H1 (cell line): ENCODE measurements at regions not wholly inside any gene's neighbourhood (a gene's known extent, or its start where the extent isn't known, plus 50 kb on each side); places are given as distances from the start of the nearest gene placed in this dataset.

Experiments
- CTCF ChIA-PET: fragments of 300-600 bp; sonication (Branson Sonifier 250); formaldehyde crosslinking; loops from one replicate; lab custom pipeline; 2021; ENCODE audit not compliant: partially characterized antibody; lab: Charles Lee
- POLR2A ChIA-PET: fragments of 300-600 bp; sonication (Branson Sonifier 250); formaldehyde crosslinking; loops from one replicate; lab custom pipeline; 2021; ENCODE audit warnings: inconsistent platforms; ENCODE audit not compliant: partially characterized antibody; lab: Charles Lee
- DNase-seq, 2 experiments: peaks; one replicate each; pipeline versions ENCODE4 v3.0.0 to v3.0.0-alpha.2; 2010 to 2022; ENCODE audit warnings: low spot score in 2 of 2, low read depth in 1 of 2, mixed read lengths in 1 of 2
- FAIRE-seq: peaks from 2 replicates; lab custom pipeline; 2011; peaks lifted over from hg19 to GRCh38; lab: Jason Lieb, UNC
- H2AFZ ChIP-seq: 2 replicates; pipeline ENCODE4 v1.8.1; 2012; ENCODE audit warnings: low read length, inconsistent platforms
- H2AK5ac ChIP-seq: 2 replicates; pipeline ENCODE4 v1.6.1; 2013; ENCODE audit warnings: low read depth, low read length
- H2BK120ac ChIP-seq: replicated peaks from 2 replicates; pipeline ENCODE3; 2013; ENCODE audit warnings: low read depth, low read length, inconsistent platforms
- H2BK12ac ChIP-seq: 2 replicates; pipeline ENCODE4 v1.6.1; 2013; ENCODE audit warnings: low read depth, low read length
- H2BK15ac ChIP-seq: 2 replicates; pipeline ENCODE4 v1.6.1; 2013; ENCODE audit warnings: low read length
- H2BK20ac ChIP-seq: 2 replicates; pipeline ENCODE4 v1.6.1; 2013; ENCODE audit warnings: low read length
- H2BK5ac ChIP-seq: 2 replicates; pipeline ENCODE4 v1.6.1; 2013; ENCODE audit warnings: low read depth, low read length
- H3K14ac ChIP-seq: 2 replicates; pipeline ENCODE4 v1.6.1; 2013; ENCODE audit warnings: inconsistent platforms; ENCODE audit not compliant: insufficient read length
- H3K18ac ChIP-seq: 2 replicates; pipeline ENCODE4 v1.6.1; 2013; ENCODE audit warnings: low read length; ENCODE audit errors: extremely low read depth
- H3K23ac ChIP-seq: 2 replicates; pipeline ENCODE4 v1.6.1; 2013; ENCODE audit warnings: inconsistent platforms; ENCODE audit not compliant: insufficient read length
- H3K23me2 ChIP-seq: 2 replicates; pipeline ENCODE4 v1.6.1; 2013; ENCODE audit warnings: low read depth, low read length
- H3K27ac ChIP-seq: 2 replicates; pipeline ENCODE4 v1.6.1; 2011; ENCODE audit warnings: low read depth, low read length, inconsistent platforms
- H3K27me3 ChIP-seq, 4 experiments: replicated peaks in 1 of 4; 1 replicate in 1 of 4; 2 replicates in 3 of 4; pipeline versions ENCODE4 v1.6.1 to v1.8.1; 2011 to 2013; ENCODE audit warnings: low read length in 3 of 4, mild to moderate bottlenecking in 3 of 4, inconsistent platforms in 2 of 4, mixed read lengths in 2 of 4, moderate library complexity in 1 of 4; ENCODE audit not compliant: control insufficient read depth in 3 of 4, insufficient read depth in 3 of 4; ENCODE audit errors: extremely low read depth in 1 of 4
- H3K36me3 ChIP-seq, 4 experiments: 2 replicates each; pipeline versions ENCODE4 v1.6.1 to v1.8.1; 2011 to 2013; ENCODE audit warnings: mild to moderate bottlenecking in 4 of 4, low read length in 3 of 4, moderate library complexity in 2 of 4, control low read depth in 1 of 4, inconsistent platforms in 1 of 4; ENCODE audit not compliant: insufficient read depth in 4 of 4, control insufficient read depth in 2 of 4
- H3K4ac ChIP-seq: replicated peaks from 2 replicates; pipeline ENCODE3; 2013; ENCODE audit warnings: low read length, low read depth, mixed read lengths, inconsistent platforms; ENCODE audit not compliant: insufficient read length
- H3K4me1 ChIP-seq, 4 experiments: replicated peaks in 1 of 4; 1 replicate in 1 of 4; 2 replicates in 3 of 4; pipeline versions ENCODE4 v1.6.1 to v1.8.1; 2011 to 2013; ENCODE audit warnings: low read length in 3 of 4, inconsistent platforms in 2 of 4, mixed read lengths in 1 of 4; ENCODE audit not compliant: insufficient read depth in 4 of 4, control insufficient read depth in 3 of 4
- H3K4me2 ChIP-seq, 2 experiments: 2 replicates each; pipeline versions ENCODE4 v1.6.1 to v1.8.1; 2011 to 2013; ENCODE audit warnings: low read depth in 2 of 2, low read length in 2 of 2, control low read depth in 1 of 2, inconsistent platforms in 1 of 2, mild to moderate bottlenecking in 1 of 2; ENCODE audit not compliant: insufficient read depth in 1 of 2
- H3K4me3 ChIP-seq, 4 experiments: fragments of 200-600, 300-600 bp in 1 of 4; sonication (generic), shearing (Covaris generic), sonication (Bioruptor Twin) in 1 of 4; 2 replicates each; pipeline versions ENCODE4 v1.5.1 to v1.8.1; 2011 to 2016; ENCODE audit warnings: low read length in 4 of 4, low read depth in 3 of 4, control low read depth in 2 of 4, inconsistent platforms in 2 of 4, mild to moderate bottlenecking in 2 of 4, mixed read lengths in 1 of 4, moderate library complexity in 1 of 4; ENCODE audit not compliant: insufficient read depth in 2 of 4; ENCODE audit errors: extremely low read depth in 1 of 4
- H3K56ac ChIP-seq: replicated peaks from 2 replicates; pipeline ENCODE3; 2013; ENCODE audit warnings: low read depth, mild to moderate bottlenecking, mixed read lengths, low read length, inconsistent platforms; ENCODE audit not compliant: insufficient read length
- H3K79me1 ChIP-seq: 2 replicates; pipeline ENCODE4 v1.6.1; 2013; ENCODE audit warnings: low read depth, low read length, control low read depth
- H3K79me2 ChIP-seq, 2 experiments: 2 replicates each; pipeline versions ENCODE4 v1.6.1 to v1.8.1; 2012 to 2013; ENCODE audit warnings: low read length in 2 of 2, mild to moderate bottlenecking in 2 of 2, inconsistent platforms in 1 of 2; ENCODE audit not compliant: insufficient read depth in 2 of 2, control insufficient read depth in 1 of 2
- H3K9ac ChIP-seq, 4 experiments: replicated peaks in 1 of 4; 1 replicate in 1 of 4; 2 replicates in 3 of 4; pipeline versions ENCODE4 v1.6.1 to v1.8.1; 2011 to 2013; ENCODE audit warnings: low read depth in 3 of 4, low read length in 3 of 4, control low read depth in 2 of 4, mild to moderate bottlenecking in 2 of 4, moderate library complexity in 2 of 4, inconsistent platforms in 1 of 4; ENCODE audit errors: extremely low read depth in 1 of 4
- H3K9me3 ChIP-seq, 2 experiments: 2 replicates each; pipeline versions ENCODE4 v1.6.1 to v1.8.1; 2012 to 2013; ENCODE audit warnings: mild to moderate bottlenecking in 2 of 2, moderate library complexity in 2 of 2, control low read depth in 1 of 2, inconsistent platforms in 1 of 2, low read depth in 1 of 2, low read length in 1 of 2, mixed read lengths in 1 of 2; ENCODE audit not compliant: insufficient read depth in 2 of 2
- H4K20me1 ChIP-seq, 2 experiments: replicated peaks in 1 of 2; 2 replicates each; pipeline versions ENCODE3 to v1.8.1; 2011 to 2013; ENCODE audit warnings: inconsistent platforms in 2 of 2, low read length in 2 of 2, mild to moderate bottlenecking in 1 of 2; ENCODE audit not compliant: insufficient read depth in 2 of 2, control insufficient read depth in 1 of 2
- H4K5ac ChIP-seq: 2 replicates; pipeline ENCODE4 v1.6.1; 2013; ENCODE audit warnings: low read length, low read depth, mixed read lengths, inconsistent platforms; ENCODE audit not compliant: insufficient read length
- H4K8ac ChIP-seq: 2 replicates; pipeline ENCODE4 v1.8.0; 2013; ENCODE audit warnings: mild to moderate bottlenecking, moderate library complexity, low read length, inconsistent platforms; ENCODE audit not compliant: insufficient read depth; ENCODE audit errors: extremely low read depth
- H4K91ac ChIP-seq: replicated peaks from 2 replicates; pipeline ENCODE3; 2013; ENCODE audit warnings: low read length, mixed read lengths, inconsistent platforms; ENCODE audit not compliant: insufficient read length
- BACH1 ChIP-seq: IDR thresholded peaks from 2 replicates; pipeline ENCODE4 v1.6.1; 2012; ENCODE audit warnings: low read length, improper control_type of control experiment
- WGBS, 2 experiments: shearing (Covaris generic) in 1 of 2; methylation state at CpG; one replicate each; pipeline versions ENCODE4 v1.1.6 to v1.1.7; 2013 to 2015; ENCODE audit warnings: low lambda C conversion rate in 2 of 2, mixed read lengths in 2 of 2, inconsistent platforms in 1 of 2, low coverage in 1 of 2, missing lambda C conversion rate in 1 of 2; ENCODE audit not compliant: insufficient replicate concordance in 2 of 2, insufficient coverage in 1 of 2, insufficient read length in 1 of 2; ENCODE audit errors: extremely low coverage in 1 of 2, missing lambda C conversion rate in 1 of 2; 5-methylcytosine and 5-hydroxymethylcytosine counted together

GRCh38 chr2:239496700-239497099 lies 95.9 kb upstream of the HDAC4 start:
- H3K27me3 ChIP-seq = no peaks in the 10 kb centered on the region
- TF ChIP-seq BACH1 = no peak

More at GRCh38 chr2:239496700-239497099, 95.9 kb upstream of the HDAC4 start:
- Histone ChIP-seq H3K27ac (no peak overlapping the region), H3K14ac (no peak overlapping the region), H4K8ac (no peak overlapping the region), H3K36me3 (no peaks in the 10 kb centered on the region), H3K4me1 (no peaks in the 10 kb centered on the region), H4K5ac (no peak overlapping the region), H2BK20ac (no peak overlapping the region), H4K20me1 (no peaks in the 10 kb centered on the region), H2AK5ac (no peak overlapping the region), H2BK12ac (no peak overlapping the region), H3K4ac (no peak overlapping the region), H3K79me1 (no peaks in the 10 kb centered on the region), H2BK120ac (no peak overlapping the region), H3K23me2 (no peaks in the 10 kb centered on the region), H3K23ac (no peak overlapping the region), H2BK15ac (no peak overlapping the region), H3K4me3 (no peak overlapping the region), H2AFZ (no peak overlapping the region), H3K4me2 (no peak overlapping the region), H4K91ac (no peak overlapping the region), H3K9ac (no peak overlapping the region), H3K18ac (no peak overlapping the region), H3K79me2 (no peaks in the 10 kb centered on the region), H2BK5ac (no peak overlapping the region), H3K56ac (no peak overlapping the region), H3K9me3 (peaks cover 0 to 6% of the 10 kb centered on the region in 2 experiments; a peak in 1 of 4 replicates)
- ChIA-PET POLR2A (no interaction called here), CTCF (interaction anchor here (0.9 kb wide), 1 partner anchor 202 kb away, joined by 3 read pairs; no protein-coding TSS in a partner anchor)
- WGBS, 2 experiments = 50% methylated on average over 2 of the region's 2 CpGs; no CpG with 5 or more reads in 1 of the 2 experiments
- DNase-seq = no peak
- no peak for FAIRE-seq
